ENCODE measurements at regions not wholly inside any gene's neighbourhood (a gene's known extent, or its start where the extent isn't known, plus 50 kb on each side); places are given as distances from the start of the nearest gene placed in this dataset.
A peak's percentile ranks its signal among the peaks of the same experiment; 100 is the strongest.
"Not testable (repeated sequence)": the region's sequence is repeated elsewhere in the genome, so short reads cannot be mapped to it uniquely, and the experiment has no call there.

GRCh38 chr1:182157187-182157586, 95.7 kb upstream of the ZNF648 start:
- DNase-seq (ENCODE audit: low read depth), result no peak

DNA sequence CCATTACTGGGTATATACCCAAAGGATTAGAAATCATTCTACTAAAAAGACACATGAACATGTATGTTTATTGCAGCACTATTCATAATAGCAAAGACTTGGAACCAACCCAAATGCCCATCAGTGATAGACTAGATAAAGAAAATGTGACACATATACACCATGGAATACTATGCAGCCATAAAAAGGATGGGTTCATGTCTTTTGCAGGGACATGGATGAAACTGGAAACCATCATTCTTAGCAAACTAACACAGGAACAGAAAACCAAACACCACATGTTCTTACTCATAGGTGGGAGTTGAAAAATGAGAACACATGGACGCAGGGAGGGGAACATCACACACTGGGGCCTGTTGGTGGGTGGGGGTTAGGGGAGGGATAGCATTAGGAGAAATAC, 92.9 kb upstream of the ZNF648 start:
- DNase-seq (ENCODE audit: low read depth), result not testable (repeated sequence)

DNA sequence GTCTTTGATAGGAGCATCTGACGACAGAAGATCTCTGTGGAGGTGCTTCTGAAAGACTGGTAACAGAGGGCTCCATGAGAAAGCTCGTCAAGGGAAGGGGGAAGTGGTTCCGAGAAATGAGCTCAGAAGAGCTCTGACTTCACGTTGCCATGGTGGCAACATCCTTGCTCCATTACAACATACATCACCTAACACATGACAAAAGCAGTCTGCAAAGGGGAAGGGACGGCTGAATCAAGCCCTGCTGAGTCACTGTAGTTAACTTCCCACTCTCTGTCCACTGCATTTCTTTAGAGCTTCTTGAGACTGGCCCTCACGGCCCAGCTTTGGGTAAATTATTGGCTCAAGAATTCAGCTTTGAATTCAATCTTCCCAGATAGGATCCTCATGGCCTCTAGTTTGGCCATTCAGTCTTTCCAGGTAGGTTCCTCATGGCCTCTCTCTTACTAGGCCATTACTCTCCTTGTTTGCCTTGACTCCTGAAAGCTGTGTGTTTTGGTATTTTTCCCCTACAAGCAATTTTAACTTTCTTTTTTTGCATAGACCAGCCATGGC, 88.0 kb upstream of the ZNF648 start:
- DNase-seq (ENCODE audit: low read depth), result peak; percentile 40

DNA sequence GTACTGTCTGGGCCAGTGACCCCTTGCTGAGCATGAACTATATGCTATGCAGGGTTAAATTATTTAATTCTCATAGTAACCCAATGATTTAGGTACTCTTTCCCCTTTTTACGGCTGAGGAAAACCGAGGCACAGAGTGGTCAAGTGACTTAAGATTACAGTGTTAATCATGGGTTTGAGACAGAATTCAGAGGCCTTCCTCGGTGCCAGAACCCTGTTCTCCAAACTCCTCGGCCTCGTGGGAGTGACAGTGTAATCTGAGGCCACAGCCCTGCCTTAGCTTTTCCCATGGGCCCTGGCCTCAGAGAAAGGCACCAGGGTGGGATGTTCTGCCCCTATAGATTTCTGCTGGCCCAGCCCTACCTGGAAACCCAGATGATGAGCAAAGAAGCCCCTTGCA, 86.4 kb upstream of the ZNF648 start:
- DNase-seq (ENCODE audit: low read depth), result no peak

DNA sequence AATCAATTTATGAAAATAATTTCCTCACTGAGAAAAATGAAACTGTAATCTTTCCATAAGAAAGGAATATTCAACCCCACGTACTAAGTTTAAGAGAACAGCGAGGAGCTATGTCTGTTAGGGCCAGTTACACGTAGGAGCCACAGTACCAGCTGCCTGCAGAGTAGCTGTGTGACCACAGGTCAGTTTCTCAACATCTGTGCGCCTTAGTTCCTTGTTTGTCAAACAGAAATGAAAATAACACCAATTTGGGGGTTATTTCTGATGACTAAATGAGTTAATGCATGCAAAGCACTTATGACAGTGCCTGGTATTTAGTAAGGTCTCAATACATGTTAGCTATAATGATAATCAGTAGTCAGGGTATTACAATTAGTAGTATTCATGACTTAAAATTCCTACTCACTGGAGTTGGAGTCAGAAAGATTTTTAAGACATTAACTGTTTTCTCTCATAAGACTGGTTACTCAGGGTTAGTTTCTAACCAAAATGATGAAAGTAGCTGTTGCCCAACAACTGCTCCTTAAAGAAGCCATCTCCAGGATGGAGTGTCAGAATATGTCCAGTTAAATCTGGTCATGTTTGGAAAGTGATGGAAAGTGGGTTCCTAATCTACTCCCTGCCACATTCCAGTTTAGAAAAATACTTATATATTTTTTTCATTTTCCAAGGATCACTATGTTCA, 85.8 kb upstream of the ZNF648 start:
- peak; percentile 4 for DNase-seq (ENCODE audit: low read depth)

- no peak for DNase-seq (ENCODE audit: low read depth)
Measured at GRCh38 chr1:182146286-182146685, 84.8 kb upstream of the ZNF648 start.

DNA sequence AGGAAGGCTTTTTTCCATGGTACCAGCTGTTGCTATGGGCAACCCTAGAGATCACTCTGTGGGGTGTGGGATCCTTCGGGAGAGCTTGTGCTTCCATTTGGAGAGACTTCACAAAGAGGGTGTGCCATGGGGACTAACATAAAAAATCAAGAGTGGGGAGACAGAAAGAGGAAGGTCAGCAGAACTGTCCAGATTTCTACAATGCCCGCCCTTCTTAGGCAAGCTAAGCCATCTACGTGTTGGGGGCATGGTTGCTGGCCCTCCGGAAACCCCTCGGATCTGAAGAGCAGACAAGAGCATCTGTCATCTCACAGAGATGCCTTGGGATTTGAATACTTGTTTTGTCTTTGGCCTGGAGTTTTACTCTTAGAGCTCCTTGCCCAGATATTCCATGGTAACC, 83.9 kb upstream of the ZNF648 start:
- DNase-seq (ENCODE audit: low read depth), result no peak

- no peak for DNase-seq (ENCODE audit: low read depth)
Measured at GRCh38 chr1:182144646-182145030, 83.1 kb upstream of the ZNF648 start.

DNA sequence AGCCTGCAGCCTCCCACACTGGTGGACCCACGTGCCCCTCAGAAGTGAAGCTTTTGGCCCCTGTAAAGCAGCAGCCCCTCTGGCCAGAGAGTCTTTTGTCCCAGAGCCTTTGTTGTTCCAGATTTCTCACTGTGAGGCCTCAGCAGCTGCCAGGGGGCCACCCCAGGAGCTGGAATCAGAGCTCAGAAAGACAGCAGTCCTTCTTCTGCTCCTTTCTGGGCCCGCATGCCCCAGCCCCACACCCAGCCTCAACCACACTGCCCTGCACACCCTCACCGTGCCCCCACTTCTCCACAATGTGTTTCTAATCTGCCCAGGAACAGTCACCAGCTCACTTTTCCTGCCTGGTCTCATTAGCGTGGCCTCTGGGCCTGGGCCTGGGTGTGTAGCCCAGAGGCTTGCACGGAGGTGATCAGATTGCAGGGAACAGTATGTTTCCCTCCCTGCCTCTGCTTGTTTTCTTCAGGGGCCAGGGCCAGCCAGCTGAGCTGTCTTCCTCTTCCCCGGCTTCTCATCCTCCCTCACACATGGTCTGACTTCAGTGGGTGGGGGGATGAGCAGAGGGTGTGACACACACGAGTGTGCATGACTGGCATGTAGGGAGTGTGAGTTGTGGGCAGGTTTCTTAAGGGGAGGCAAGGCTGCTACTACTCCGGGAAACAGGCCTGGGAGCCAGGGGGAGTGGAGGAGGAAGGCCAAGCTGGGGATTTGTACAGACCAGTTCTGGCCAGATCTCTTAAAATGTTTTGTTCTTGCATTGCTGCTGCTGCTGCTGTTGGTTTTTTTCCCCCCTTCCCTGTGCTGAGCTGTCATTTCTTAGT, 82.5 kb upstream of the ZNF648 start:
- peak; percentile 43 for DNase-seq (ENCODE audit: low read depth)

DNA sequence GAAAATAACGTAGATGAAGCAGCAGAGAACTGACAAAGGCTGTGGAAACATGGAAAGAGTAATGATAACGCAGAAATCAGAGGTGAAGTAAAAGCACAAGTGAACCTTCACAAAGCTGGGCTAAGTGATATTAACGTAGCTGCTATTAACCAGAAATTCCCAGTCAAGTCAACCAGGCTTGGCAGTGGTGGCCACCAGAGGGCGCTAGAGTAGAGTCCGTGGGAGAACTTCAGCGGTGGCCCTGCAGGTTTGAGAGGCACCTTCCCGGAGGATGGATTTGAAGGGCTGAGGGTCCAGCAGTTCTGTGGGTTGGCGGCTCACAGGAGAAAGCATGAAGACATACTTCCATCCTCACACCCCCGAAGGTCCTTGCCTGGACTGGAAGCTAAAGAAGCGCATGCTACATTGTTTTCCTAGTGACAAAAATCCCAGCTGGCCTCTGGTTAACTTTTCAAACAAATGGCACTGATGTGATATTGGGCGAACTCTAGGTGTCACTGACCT, 81.7 kb upstream of the ZNF648 start:
- DNase-seq (ENCODE audit: low read depth), result peak; percentile 57

DNA sequence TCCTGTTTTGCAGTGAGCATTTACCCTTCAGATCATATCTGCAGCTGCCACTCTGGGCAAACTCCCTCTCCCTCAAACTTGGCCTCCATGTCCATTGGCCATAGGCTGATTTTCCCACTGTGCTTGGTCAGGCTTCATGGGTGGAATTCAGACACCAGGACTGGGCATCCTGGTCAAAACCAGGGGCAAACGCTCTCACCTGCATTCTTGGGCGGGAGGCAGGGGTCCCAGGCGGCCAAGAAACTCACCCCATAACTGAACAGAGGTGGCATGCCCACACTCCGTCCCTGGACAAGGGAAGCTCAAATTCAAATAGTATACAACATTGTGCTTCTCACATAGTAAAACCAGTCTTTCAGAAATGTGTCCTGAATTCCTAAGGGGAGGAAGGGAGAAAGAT, 81.1 kb upstream of the ZNF648 start:
- DNase-seq (ENCODE audit: low read depth), result no peak

DNA sequence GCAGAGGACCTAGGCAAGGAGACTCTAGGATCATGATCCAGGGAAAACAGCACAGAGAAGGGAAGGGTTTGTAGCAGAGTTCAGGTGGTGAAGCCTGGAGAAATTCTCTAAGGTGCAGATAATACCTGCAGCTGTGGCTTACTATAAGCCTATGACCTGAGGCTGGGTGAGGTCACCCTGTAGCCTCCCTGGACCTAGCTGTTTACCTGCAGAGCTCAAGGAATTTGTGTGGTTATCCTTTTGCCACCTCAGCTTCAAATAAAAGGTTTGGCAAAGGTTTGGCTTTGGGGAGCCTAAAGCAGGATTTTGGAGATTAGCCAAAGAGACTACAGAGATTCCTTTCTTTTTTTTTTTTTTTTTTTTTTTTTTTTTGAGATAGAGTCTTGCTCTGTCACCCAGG, 79.5 kb upstream of the ZNF648 start:
- DNase-seq (ENCODE audit: low read depth), result no peak

- DNase-seq (ENCODE audit: low read depth), result no peak
Measured at GRCh38 chr1:182139496-182139895, 78.0 kb upstream of the ZNF648 start.

GRCh38 chr1:182137546-182137945, 76.0 kb upstream of the ZNF648 start:
- no peak for DNase-seq (ENCODE audit: low read depth)

- no peak for DNase-seq (ENCODE audit: low read depth)
Measured at GRCh38 chr1:182135946-182136345, 74.4 kb upstream of the ZNF648 start.

- DNase-seq (ENCODE audit: low read depth), result no peak
Measured at GRCh38 chr1:182134257-182134656, 72.7 kb upstream of the ZNF648 start.

DNA sequence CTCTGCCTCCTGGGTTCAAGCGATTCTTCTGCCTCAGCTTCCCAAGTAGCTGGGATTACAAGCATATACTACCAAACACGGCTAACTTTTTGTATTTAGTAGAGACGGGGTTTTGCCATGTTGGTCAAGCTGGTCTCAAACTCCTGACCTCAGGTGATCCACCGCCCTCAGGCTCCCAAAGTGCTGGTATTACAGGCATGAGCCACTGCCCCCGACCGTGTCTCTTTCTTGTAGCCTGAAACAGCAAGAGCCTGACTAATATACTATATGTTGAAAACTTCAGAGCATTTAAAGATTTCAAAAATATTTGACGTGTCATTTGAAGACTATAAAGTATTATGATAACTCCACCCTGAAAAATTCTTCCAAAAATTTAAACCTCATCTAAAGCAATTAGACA, 71.7 kb upstream of the ZNF648 start:
- DNase-seq (ENCODE audit: low read depth), result no peak

- no peak for DNase-seq (ENCODE audit: low read depth)
Measured at GRCh38 chr1:182129398-182129797, 67.9 kb upstream of the ZNF648 start.

DNA sequence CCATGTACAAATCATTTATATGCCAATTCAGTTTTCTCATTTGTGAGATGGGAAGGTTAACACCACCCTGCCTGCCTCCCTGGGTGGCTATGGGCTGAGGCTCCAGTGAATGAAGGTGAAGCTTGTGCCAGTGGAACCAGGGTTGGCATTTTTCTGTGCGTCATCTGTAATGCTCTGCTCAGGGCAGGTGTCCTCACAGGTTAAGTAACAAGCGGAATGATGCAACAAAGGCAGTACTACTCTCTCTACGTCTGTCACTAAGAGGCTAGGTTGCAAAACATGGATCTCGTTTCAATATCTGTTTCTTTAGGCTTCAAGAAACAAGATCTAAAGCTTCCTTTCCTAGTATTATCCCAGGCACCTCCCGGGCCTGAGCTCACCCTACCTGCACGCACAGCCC, 67.0 kb upstream of the ZNF648 start:
- no peak for DNase-seq (ENCODE audit: low read depth)

- no peak for DNase-seq (ENCODE audit: low read depth)
Measured at GRCh38 chr1:182127656-182128055, 66.1 kb upstream of the ZNF648 start.

DNA sequence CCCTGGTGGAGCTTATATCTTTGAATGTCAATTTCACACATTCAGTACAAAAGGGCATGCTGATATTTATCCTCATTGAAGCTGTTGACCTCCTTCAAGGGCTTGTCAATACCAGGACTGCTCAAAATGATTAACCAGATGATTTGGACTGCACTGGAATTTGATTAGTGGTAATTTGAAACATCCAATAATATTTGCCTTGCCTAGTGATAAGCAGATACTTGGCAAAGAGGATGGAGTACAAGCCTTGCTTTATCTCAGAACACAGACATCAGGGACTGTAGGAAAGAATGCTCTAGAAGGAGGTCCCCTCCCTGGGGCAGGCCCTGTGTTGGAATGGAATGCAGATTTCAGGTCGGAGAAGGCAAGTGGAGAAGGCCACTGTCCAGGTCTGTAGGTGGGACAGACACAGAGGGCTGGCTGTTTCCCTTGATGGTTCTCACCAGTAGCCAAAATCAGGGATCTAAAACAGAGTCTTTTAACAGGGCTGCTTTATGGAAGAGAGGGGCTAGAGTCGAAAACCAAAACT, 64.8 kb upstream of the ZNF648 start:
- DNase-seq (ENCODE audit: low read depth), result no peak

DNA sequence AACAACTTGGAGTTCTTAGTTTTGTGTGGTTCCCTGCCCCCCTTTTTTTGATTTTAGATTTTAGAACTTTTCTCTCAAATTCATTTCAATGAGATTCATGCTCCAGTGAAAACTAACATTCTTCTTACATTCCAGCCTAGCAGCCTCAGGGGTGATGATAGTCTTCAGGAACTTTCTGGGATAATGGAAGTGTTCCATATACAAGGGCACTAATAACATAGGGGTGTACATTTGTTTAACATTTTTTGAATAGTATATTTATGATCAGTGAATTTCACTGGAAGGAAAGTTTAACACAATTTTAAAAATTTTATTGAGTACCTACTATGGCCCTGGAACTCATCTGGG, 61.4 kb upstream of the ZNF648 start:
- no peak for DNase-seq (ENCODE audit: low read depth)

- no peak for DNase-seq (ENCODE audit: low read depth)
Measured at GRCh38 chr1:182122256-182122912, 60.9 kb upstream of the ZNF648 start.

All from stromal cell of bone marrow (primary cell).